ENCODE measurements at regions not wholly inside any gene's neighbourhood (a gene's known extent, or its start where the extent isn't known, plus 50 kb on each side); places are given as distances from the start of the nearest gene placed in this dataset.

- CTCF ChIA-PET (ENCODE audit: unreplicated experiment) = no interaction called here
- no TSS peak for BruUV-seq (replicated peaks)
- TF ChIP-seq EZH2phosphoT487 (IDR thresholded peaks at IDR 0.05; ENCODE audit: borderline replicate concordance, low read depth, low read length) = no peak
- no peak for TF ChIP-seq CTCF (conservative IDR thresholded peaks at IDR 0.05; ENCODE audit: low read length)
- Histone ChIP-seq H3K27ac (ENCODE audit: low read depth, low read length, poor library complexity, severe bottlenecking) (no peak overlapping the region), H3K4me2 (ENCODE audit: low read length) (no peak overlapping the region), H2AFZ (ENCODE audit: low read length) (no peak overlapping the region), H3K79me2 (ENCODE audit: insufficient read depth, low read depth, low read length) (no peaks in the 10 kb centered on the region), H3K9me2 (ENCODE audit: insufficient read depth, low read length) (no peaks in the 10 kb centered on the region), H4K20me1 (ENCODE audit: insufficient read depth, low read length) (no peaks in the 10 kb centered on the region), H3K4me1 (ENCODE audit: insufficient read depth, low read length, poor library complexity, severe bottlenecking) (no peaks in the 10 kb centered on the region), H3K9me3 (ENCODE audit: low read length) (no peaks in the 10 kb centered on the region), H3K36me3 (ENCODE audit: insufficient read depth, low read length) (no peaks in the 10 kb centered on the region), H3K4me3 (ENCODE audit: low read depth, low read length, poor library complexity, severe bottlenecking) (no peak overlapping the region)
- POLR2A ChIA-PET = no interaction called here
- no peak for DNase-seq (ENCODE audit: low spot score)
- intact Hi-C loops (cut with micrococcal nuclease; ENCODE audit: unreplicated experiment) = no loop called here
These were observed 357.6 kb upstream of the KIRREL3 start for GRCh38 chr11:127358160-127358559.

GRCh38 chr11:127350476-127350875 is 349.9 kb upstream of the KIRREL3 start:
- intact Hi-C loops (cut with micrococcal nuclease; ENCODE audit: unreplicated experiment) = no loop called here
- DNase-seq (ENCODE audit: low spot score) = no peak
- H3K27ac ChIP-seq (ENCODE audit: low read depth, low read length, poor library complexity, severe bottlenecking) = no peak overlapping the region
- H4K20me1 ChIP-seq (ENCODE audit: insufficient read depth, low read length) = no peaks in the 10 kb centered on the region
- H2AFZ ChIP-seq (ENCODE audit: low read length) = no peak overlapping the region
- H3K36me3 ChIP-seq (ENCODE audit: insufficient read depth, low read length) = no peaks in the 10 kb centered on the region
- BruUV-seq (replicated peaks) = no TSS peak
- H3K4me3 ChIP-seq (ENCODE audit: low read depth, low read length, poor library complexity, severe bottlenecking) = no peak overlapping the region
- TF ChIP-seq CTCF (conservative IDR thresholded peaks at IDR 0.05; ENCODE audit: low read length) = no peak
- TF ChIP-seq EZH2phosphoT487 (IDR thresholded peaks at IDR 0.05; ENCODE audit: borderline replicate concordance, low read depth, low read length) = no peak
- H3K9me2 ChIP-seq (ENCODE audit: insufficient read depth, low read length) = no peaks in the 10 kb centered on the region
- ChIA-PET CTCF (ENCODE audit: unreplicated experiment) (no interaction called here), POLR2A (no interaction called here)
- H3K9me3 ChIP-seq (ENCODE audit: low read length) = no peaks in the 10 kb centered on the region
- no peak overlapping the region for H3K4me2 ChIP-seq (ENCODE audit: low read length)
- no peaks in the 10 kb centered on the region for H3K4me1 ChIP-seq (ENCODE audit: insufficient read depth, low read length, poor library complexity, severe bottlenecking)
- no peaks in the 10 kb centered on the region for H3K79me2 ChIP-seq (ENCODE audit: insufficient read depth, low read depth, low read length)

- Histone ChIP-seq H4K20me1 (ENCODE audit: insufficient read depth, low read length) (no peaks in the 10 kb centered on the region), H3K79me2 (ENCODE audit: insufficient read depth, low read depth, low read length) (no peaks in the 10 kb centered on the region), H3K9me3 (ENCODE audit: low read length) (no peaks in the 10 kb centered on the region), H3K4me1 (ENCODE audit: insufficient read depth, low read length, poor library complexity, severe bottlenecking) (no peaks in the 10 kb centered on the region), H3K9me2 (ENCODE audit: insufficient read depth, low read length) (no peaks in the 10 kb centered on the region), H3K4me2 (ENCODE audit: low read length) (no peak overlapping the region), H3K4me3 (ENCODE audit: low read depth, low read length, poor library complexity, severe bottlenecking) (no peak overlapping the region), H3K36me3 (ENCODE audit: insufficient read depth, low read length) (no peaks in the 10 kb centered on the region), H2AFZ (ENCODE audit: low read length) (no peak overlapping the region), H3K27ac (ENCODE audit: low read depth, low read length, poor library complexity, severe bottlenecking) (no peak overlapping the region)
- peak; percentile 35 for DNase-seq (ENCODE audit: low spot score)
- intact Hi-C loops (cut with micrococcal nuclease; ENCODE audit: unreplicated experiment) = loop anchor here (2.0 kb wide), 1 partner anchor 905 kb away; no protein-coding TSS in a partner anchor
- TF ChIP-seq EZH2phosphoT487 (IDR thresholded peaks at IDR 0.05; ENCODE audit: borderline replicate concordance, low read depth, low read length) (no peak), CTCF (conservative IDR thresholded peaks at IDR 0.05; ENCODE audit: low read length) (peak; percentile 88)
- POLR2A ChIA-PET = no interaction called here
- CTCF ChIA-PET (ENCODE audit: unreplicated experiment) = no interaction called here
- BruUV-seq (replicated peaks) = no TSS peak
These were observed 345.4 kb upstream of the KIRREL3 start for GRCh38 chr11:127345819-127346459.
